SH-SY5Y (cell line): ENCODE measurements at regions not wholly inside any gene's neighbourhood (a gene's known extent, or its start where the extent isn't known, plus 50 kb on each side); places are given as distances from the start of the nearest gene placed in this dataset.

Source experiments
- GATA2 ChIP-seq: IDR thresholded peaks from 2 replicates; pipeline ENCODE4 v1.6.1; 2011; ENCODE audit warnings: mild to moderate bottlenecking, low read depth, low read length
- GATA3 ChIP-seq: IDR thresholded peaks from 2 replicates; pipeline ENCODE4 v1.6.1; 2011; ENCODE audit warnings: low read depth, mild to moderate bottlenecking, low read length, moderate library complexity

- TF ChIP-seq GATA2 (no peak), GATA3 (no peak)
Observed at GRCh38 chr7:25976630-25977029, 175.4 kb upstream of the NFE2L3 start.
